ENCODE measurements at regions not wholly inside any gene's neighbourhood (a gene's known extent, or its start where the extent isn't known, plus 50 kb on each side); places are given as distances from the start of the nearest gene placed in this dataset.

- TF ChIP-seq, protein P1, sequence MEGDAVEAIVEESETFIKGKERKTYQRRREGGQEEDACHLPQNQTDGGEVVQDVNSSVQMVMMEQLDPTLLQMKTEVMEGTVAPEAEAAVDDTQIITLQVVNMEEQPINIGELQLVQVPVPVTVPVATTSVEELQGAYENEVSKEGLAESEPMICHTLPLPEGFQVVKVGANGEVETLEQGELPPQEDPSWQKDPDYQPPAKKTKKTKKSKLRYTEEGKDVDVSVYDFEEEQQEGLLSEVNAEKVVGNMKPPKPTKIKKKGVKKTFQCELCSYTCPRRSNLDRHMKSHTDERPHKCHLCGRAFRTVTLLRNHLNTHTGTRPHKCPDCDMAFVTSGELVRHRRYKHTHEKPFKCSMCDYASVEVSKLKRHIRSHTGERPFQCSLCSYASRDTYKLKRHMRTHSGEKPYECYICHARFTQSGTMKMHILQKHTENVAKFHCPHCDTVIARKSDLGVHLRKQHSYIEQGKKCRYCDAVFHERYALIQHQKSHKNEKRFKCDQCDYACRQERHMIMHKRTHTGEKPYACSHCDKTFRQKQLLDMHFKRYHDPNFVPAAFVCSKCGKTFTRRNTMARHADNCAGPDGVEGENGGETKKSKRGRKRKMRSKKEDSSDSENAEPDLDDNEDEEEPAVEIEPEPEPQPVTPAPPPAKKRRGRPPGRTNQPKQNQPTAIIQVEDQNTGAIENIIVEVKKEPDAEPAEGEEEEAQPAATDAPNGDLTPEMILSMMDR (IDR thresholded peaks at IDR 0.05), result no peak
- TF ChIP-seq POLR2A (IDR thresholded peaks at IDR 0.05), result no peak
Observed at GRCh38 chr18:60182223-60182622, 190.4 kb downstream of the MC4R start.

All from adrenal gland (tissue), 5 donors.